Uterus (tissue), 3 donors: ENCODE measurements at regions not wholly inside any gene's neighbourhood (a gene's known extent, or its start where the extent isn't known, plus 50 kb on each side); places are given as distances from the start of the nearest gene placed in this dataset.
"Not testable (repeated sequence)": the region's sequence is repeated elsewhere in the genome, so short reads cannot be mapped to it uniquely, and the experiment has no call there.

Source experiments
- DNase-seq, 2 donors: peaks; one replicate each; pipeline ENCODE4 v3.0.0-alpha.2; 2019 to 2020
- H3K27ac ChIP-seq, 2 donors: fragments of 200-600 bp; sonication (generic); 1 replicate in 1 of 2; 2 replicates in 1 of 2; pipeline ENCODE4 v1.5.1; 2016 to 2018
- H3K27me3 ChIP-seq, 2 donors: fragments of 200-600 bp; sonication (generic); one replicate each; pipeline ENCODE4 v1.5.1; 2018 to 2019; ENCODE audit warnings: control low read depth in 1 of 2
- H3K36me3 ChIP-seq, 2 donors: fragments of 200-600 bp; sonication (generic); one replicate each; pipeline ENCODE4 v1.5.1; 2019; ENCODE audit warnings: control low read depth in 1 of 2
- H3K4me1 ChIP-seq, 2 donors: fragments of 200-600 bp; sonication (generic); one replicate each; pipeline ENCODE4 v1.5.1; 2018 to 2019; ENCODE audit warnings: control low read depth in 1 of 2
- H3K4me3 ChIP-seq, 2 donors: fragments of 200-600 bp; sonication (generic); 1 replicate in 1 of 2; 2 replicates in 1 of 2; pipeline ENCODE4 v1.5.1; 2018 to 2019; ENCODE audit warnings: mild to moderate bottlenecking in 1 of 2
- H3K9me3 ChIP-seq, 2 donors: fragments of 200-600 bp; sonication (generic); one replicate each; pipeline ENCODE4 v1.5.1; 2019; ENCODE audit warnings: control low read depth in 1 of 2
- POLR2A ChIP-seq, 2 donors: fragments of 450-650 bp; IDR thresholded peaks; one replicate each; pipeline ENCODE4 v1.6.1; 2016; ENCODE audit warnings: antibody characterized with exemption in 2 of 2, mild to moderate bottlenecking in 1 of 2, moderate library complexity in 1 of 2
- intact Hi-C: fragments of 100-400 bp; cut with DNase I; formaldehyde crosslinking; loops from one replicate; pipeline ENCODE4 v1.15.1; 2023; ENCODE audit warnings: low total_unique reads
- TF ChIP-seq, protein P1 (sequence below), 4 experiments: fragments of 200-600 bp in 2 of 4; fragments of 450-650 bp in 2 of 4; sonication (generic) in 2 of 4; IDR thresholded peaks; one replicate each; pipeline ENCODE4 v1.5.1; 2016 to 2019; ENCODE audit warnings: antibody characterized with exemption in 4 of 4, mild to moderate bottlenecking in 2 of 4, moderate library complexity in 1 of 4
- donor health status: DM: yes; HTN: yes; CAD: no.

DNA sequence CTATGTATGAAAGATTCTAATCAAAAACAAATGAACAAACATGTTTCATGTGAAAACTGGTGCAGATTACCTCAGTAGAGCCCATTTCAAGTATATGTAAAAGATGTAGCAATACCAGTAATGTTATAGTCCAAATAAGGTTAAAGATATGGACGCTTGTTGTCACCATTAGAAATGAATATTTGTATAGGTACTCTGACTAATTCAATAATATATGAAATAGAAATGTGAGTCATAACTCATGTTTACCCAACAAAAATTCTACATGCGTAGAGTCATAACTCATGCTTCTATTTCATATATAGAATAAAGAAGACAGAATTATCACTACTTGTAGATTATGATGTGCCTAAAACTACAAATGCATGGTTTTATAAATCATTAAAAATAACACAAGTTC lies 739.1 kb upstream of the DIAPH2 start:
- H3K9me3 ChIP-seq: no peaks in the 10 kb centered on the region
- no peaks in the 10 kb centered on the region for H3K4me1 ChIP-seq
- TF ChIP-seq POLR2A (IDR thresholded peaks at IDR 0.05): no peak
- TF ChIP-seq, protein P1, sequence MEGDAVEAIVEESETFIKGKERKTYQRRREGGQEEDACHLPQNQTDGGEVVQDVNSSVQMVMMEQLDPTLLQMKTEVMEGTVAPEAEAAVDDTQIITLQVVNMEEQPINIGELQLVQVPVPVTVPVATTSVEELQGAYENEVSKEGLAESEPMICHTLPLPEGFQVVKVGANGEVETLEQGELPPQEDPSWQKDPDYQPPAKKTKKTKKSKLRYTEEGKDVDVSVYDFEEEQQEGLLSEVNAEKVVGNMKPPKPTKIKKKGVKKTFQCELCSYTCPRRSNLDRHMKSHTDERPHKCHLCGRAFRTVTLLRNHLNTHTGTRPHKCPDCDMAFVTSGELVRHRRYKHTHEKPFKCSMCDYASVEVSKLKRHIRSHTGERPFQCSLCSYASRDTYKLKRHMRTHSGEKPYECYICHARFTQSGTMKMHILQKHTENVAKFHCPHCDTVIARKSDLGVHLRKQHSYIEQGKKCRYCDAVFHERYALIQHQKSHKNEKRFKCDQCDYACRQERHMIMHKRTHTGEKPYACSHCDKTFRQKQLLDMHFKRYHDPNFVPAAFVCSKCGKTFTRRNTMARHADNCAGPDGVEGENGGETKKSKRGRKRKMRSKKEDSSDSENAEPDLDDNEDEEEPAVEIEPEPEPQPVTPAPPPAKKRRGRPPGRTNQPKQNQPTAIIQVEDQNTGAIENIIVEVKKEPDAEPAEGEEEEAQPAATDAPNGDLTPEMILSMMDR (IDR thresholded peaks at IDR 0.05): no peak
- DNase-seq: no peak
- no peaks in the 10 kb centered on the region for H3K36me3 ChIP-seq
- H3K27me3 ChIP-seq: peaks cover 0 to 2% of the 10 kb centered on the region in 2 donors
- intact Hi-C loops: no loop called here
- no peak overlapping the region for H3K4me3 ChIP-seq
- no peak overlapping the region for H3K27ac ChIP-seq

DNA sequence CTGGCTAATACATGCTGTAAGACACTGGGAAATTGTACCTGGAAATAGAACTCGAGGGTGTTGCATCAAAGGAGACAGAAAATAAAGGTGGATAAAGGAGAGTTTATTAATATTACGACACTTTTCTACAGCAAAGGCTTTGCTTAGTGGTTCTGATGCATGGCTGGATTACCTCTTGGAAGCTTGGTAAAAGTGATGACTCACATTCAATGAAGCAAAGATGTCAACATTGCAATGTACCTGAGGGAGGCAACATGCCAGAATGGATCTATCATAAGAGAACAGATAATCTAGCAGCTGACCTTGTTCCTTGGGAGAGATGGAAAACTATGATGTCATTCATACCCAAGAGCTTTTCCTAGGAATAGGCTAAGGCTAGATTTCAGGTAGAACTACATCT lies 735.1 kb upstream of the DIAPH2 start:
- no peak overlapping the region for H3K4me3 ChIP-seq
- intact Hi-C loops: no loop called here
- H3K9me3 ChIP-seq: no peaks in the 10 kb centered on the region
- H3K27ac ChIP-seq: no peak overlapping the region
- no peak for TF ChIP-seq POLR2A (IDR thresholded peaks at IDR 0.05)
- TF ChIP-seq, protein P1 (IDR thresholded peaks at IDR 0.05): no peak
- H3K36me3 ChIP-seq: no peaks in the 10 kb centered on the region
- DNase-seq: no peak
- H3K4me1 ChIP-seq: no peaks in the 10 kb centered on the region
- H3K27me3 ChIP-seq: no peaks in the 10 kb centered on the region

DNA sequence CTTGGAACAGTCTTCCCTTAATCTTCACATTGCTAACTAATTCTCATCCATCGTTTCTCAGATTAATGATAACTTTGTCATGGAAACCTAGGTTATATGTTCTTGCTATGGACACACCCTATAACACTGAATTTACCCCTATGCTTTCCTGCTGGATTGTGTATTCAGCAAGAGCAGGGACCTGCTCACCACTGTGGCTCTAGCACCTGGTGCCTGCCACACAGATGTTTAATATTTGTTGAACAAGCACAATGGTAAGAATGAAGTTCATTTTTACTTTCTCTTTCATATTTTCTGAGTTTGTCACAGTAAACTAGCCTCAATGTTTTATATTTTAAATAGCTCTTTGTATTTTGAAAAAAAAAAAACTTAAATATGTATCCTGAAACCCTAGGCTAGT lies 734.0 kb upstream of the DIAPH2 start:
- Histone ChIP-seq H3K9me3 (no peaks in the 10 kb centered on the region), H3K4me3 (no peak overlapping the region), H3K4me1 (no peaks in the 10 kb centered on the region), H3K27me3 (no peaks in the 10 kb centered on the region), H3K36me3 (no peaks in the 10 kb centered on the region), H3K27ac (no peak overlapping the region)
- TF ChIP-seq, protein P1 (IDR thresholded peaks at IDR 0.05): no peak
- TF ChIP-seq POLR2A (IDR thresholded peaks at IDR 0.05): no peak
- intact Hi-C loops: no loop called here
- no peak for DNase-seq

DNA sequence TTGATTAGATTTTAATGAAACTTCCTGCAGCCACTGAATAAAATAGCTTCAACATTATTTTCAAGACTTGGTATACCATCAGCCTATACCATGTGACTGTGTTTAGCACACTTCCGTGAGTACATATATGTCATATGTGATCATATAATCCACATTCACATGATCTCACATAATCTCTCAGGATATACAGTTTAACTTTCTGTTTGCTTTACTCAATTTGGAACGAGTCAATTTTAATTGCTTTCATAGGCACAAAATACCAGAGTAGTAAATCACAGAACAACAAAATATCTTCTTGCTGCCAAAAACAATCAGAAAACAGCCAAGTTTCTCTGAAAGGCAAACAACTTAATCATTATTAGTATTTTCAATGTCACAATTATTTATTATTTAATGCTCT lies 731.1 kb upstream of the DIAPH2 start:
- Histone ChIP-seq H3K9me3 (no peaks in the 10 kb centered on the region), H3K4me1 (no peaks in the 10 kb centered on the region), H3K27me3 (no peaks in the 10 kb centered on the region), H3K27ac (no peak overlapping the region), H3K36me3 (no peaks in the 10 kb centered on the region), H3K4me3 (no peak overlapping the region)
- intact Hi-C loops: no loop called here
- no peak for DNase-seq
- TF ChIP-seq, protein P1 (IDR thresholded peaks at IDR 0.05): no peak

DNA sequence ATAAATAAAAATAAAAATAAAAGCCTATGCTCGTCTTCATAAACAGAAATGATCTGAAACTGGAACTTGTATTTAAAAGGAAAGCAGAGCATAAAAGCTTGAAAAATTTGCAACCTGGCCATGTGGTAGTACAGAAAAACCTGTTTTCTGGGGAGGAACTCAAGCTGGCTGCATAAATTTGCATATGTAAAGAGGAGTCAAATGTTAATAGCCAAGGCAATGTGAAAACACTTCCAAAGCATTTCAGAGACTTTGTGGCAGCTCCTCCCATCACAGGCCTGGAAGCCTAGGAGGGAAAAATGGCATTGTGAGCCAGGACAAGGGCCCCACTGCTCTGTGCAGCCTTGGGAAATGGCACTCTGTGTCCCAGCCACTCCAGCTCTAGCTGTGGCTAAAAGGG lies 727.9 kb upstream of the DIAPH2 start:
- Histone ChIP-seq H3K4me1 (no peaks in the 10 kb centered on the region), H3K4me3 (no peak overlapping the region), H3K27ac (no peak overlapping the region), H3K9me3 (no peaks in the 10 kb centered on the region), H3K36me3 (no peaks in the 10 kb centered on the region), H3K27me3 (no peaks in the 10 kb centered on the region)
- no peak for DNase-seq
- TF ChIP-seq POLR2A (IDR thresholded peaks at IDR 0.05): no peak
- TF ChIP-seq, protein P1 (IDR thresholded peaks at IDR 0.05): no peak
- intact Hi-C loops: no loop called here

DNA sequence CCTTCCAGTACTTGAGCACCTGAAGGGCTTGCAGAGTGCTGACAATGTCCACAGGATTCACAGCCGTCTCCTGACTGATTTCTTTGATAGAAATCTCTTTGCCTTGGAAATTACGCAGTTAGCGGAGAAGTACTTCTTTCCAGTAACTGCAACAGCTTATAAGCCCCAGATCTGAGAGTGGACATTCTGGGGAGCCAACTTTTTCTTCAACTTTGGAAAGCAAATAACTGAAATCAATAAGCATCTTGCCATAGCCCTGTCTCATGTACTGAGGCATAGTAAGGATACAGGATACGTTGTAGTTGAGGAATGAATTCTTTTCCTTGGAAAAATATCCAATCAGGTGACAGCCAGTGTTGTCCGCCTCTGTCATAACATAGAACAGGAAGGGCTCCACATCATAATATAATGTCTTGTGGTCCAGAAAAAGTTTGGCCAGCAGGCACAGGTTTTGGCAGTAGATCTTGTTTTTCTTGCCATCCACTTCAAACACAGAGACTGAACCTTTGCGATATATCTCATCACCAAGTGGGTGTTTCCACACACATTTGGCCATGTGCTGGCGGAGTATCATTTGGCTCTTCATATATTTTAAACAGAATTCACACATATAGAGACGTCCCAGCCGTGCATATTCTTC lies 711.1 kb upstream of the DIAPH2 start:
- DNase-seq, intact Hi-C loops, H3K4me3 ChIP-seq, H3K27ac ChIP-seq, H3K4me1 ChIP-seq, H3K36me3 ChIP-seq, H3K27me3 ChIP-seq, H3K9me3 ChIP-seq: not testable (repeated sequence)
